Activated CD4-positive, alpha-beta T cell treated with anti-CD3 and anti-CD28 coated beads, Interleukin-2, Interleukin-6, amounts not matched to agents 100 ng/mL and 50 ng/mL, durations not matched to agents 16 hours and 8 hours (primary cell): ENCODE measurements at regions not wholly inside any gene's neighbourhood (a gene's known extent, or its start where the extent isn't known, plus 50 kb on each side); places are given as distances from the start of the nearest gene placed in this dataset.
A peak's percentile ranks its signal among the peaks of the same experiment; 100 is the strongest.

Experiments used
- DNase-seq: peaks from one replicate; pipeline ENCODE4 v3.0.0-alpha.2; 2020

- no peak for DNase-seq
These were observed 457.0 kb downstream of the ADAMTS20 start for GRCh38 chr12:43094886-43095575.

GRCh38 chr12:43090981-43091380 is 461.0 kb downstream of the ADAMTS20 start:
- DNase-seq, result no peak

GRCh38 chr12:43087195-43088091 is 464.6 kb downstream of the ADAMTS20 start:
- DNase-seq, result no peak

- DNase-seq, result no peak
These were observed 472.5 kb downstream of the ADAMTS20 start for GRCh38 chr12:43079476-43079875.

- no peak for DNase-seq
These were observed 473.0 kb downstream of the ADAMTS20 start for GRCh38 chr12:43078976-43079375.

GRCh38 chr12:43072431-43072830 is 479.6 kb downstream of the ADAMTS20 start:
- DNase-seq, result no peak

- DNase-seq, result no peak
These were observed 480.2 kb upstream of the PRICKLE1 start for GRCh38 chr12:43069768-43070221.

GRCh38 chr12:43066471-43066870 is 476.9 kb upstream of the PRICKLE1 start:
- DNase-seq, result no peak

- no peak for DNase-seq
These were observed 474.1 kb upstream of the PRICKLE1 start for GRCh38 chr12:43063650-43064049.

- DNase-seq, result no peak
These were observed 472.8 kb upstream of the PRICKLE1 start for GRCh38 chr12:43062201-43062895.

- no peak for DNase-seq
These were observed 471.2 kb upstream of the PRICKLE1 start for GRCh38 chr12:43060742-43061141.

- no peak for DNase-seq
These were observed 469.1 kb upstream of the PRICKLE1 start for GRCh38 chr12:43058616-43059015.

- DNase-seq, result no peak
These were observed 468.0 kb upstream of the PRICKLE1 start for GRCh38 chr12:43057566-43057965.

GRCh38 chr12:43054085-43054484 is 464.5 kb upstream of the PRICKLE1 start:
- no peak for DNase-seq

- DNase-seq, result no peak
These were observed 462.9 kb upstream of the PRICKLE1 start for GRCh38 chr12:43052441-43052840.

- DNase-seq, result no peak
These were observed 454.7 kb upstream of the PRICKLE1 start for GRCh38 chr12:43044241-43044640.

- DNase-seq, result no peak
These were observed 449.4 kb upstream of the PRICKLE1 start for GRCh38 chr12:43038991-43039390.

- DNase-seq, result no peak
These were observed 440.4 kb upstream of the PRICKLE1 start for GRCh38 chr12:43029971-43030370.

GRCh38 chr12:43028826-43029225 is 439.3 kb upstream of the PRICKLE1 start:
- no peak for DNase-seq

GRCh38 chr12:43022838-43023237 is 433.3 kb upstream of the PRICKLE1 start:
- no peak for DNase-seq

- DNase-seq, result no peak
These were observed 425.7 kb upstream of the PRICKLE1 start for GRCh38 chr12:43015090-43015737.

GRCh38 chr12:43011383-43011926 is 421.9 kb upstream of the PRICKLE1 start:
- DNase-seq, result peak; percentile 1

GRCh38 chr12:43009846-43010240 is 420.3 kb upstream of the PRICKLE1 start:
- no peak for DNase-seq
